ENCODE measurements at regions not wholly inside any gene's neighbourhood (a gene's known extent, or its start where the extent isn't known, plus 50 kb on each side); places are given as distances from the start of the nearest gene placed in this dataset.

DNA sequence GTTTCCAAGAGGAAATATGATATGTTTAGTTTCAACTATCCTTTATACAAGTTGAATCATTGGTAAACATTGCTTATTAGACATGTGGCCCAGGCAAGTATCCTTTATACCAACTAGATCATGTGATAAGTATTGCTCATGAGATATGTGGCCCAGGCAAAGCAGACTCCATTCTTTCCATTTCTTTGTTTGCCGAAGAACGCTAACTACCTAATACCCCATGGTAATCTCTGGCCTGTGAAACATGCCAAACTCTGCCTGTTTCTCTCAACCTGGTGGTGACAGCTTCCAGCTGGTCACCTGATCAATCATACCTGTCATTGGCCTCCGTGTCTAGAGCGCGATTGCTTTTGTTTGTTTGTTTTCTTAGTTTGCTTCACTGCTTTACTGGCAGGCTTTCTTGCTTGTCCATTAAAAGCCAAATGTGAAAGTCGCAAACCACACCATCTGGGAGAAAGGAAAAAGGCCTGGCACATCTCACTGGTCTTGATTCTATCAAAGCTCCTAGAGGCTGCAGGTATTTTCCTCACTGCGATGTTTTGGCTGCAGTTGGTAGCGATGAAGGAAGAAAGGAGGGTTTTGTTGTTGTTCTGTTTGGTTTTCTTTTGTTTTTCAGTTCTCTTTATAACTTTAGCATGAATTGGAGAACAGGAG, 686.2 kb downstream of the KCNJ2 start:
- intact Hi-C loops (cut with micrococcal nuclease), result no loop called here
- H3K36me3 Mint-ChIP-seq (ENCODE audit: low read depth), result no peaks in the 10 kb centered on the region
- H3K27ac Mint-ChIP-seq, result no peak overlapping the region
- H3K27me3 Mint-ChIP-seq, result no peaks in the 10 kb centered on the region
- no peaks in the 10 kb centered on the region for H3K4me1 Mint-ChIP-seq (ENCODE audit: low read depth)
- H3K4me3 Mint-ChIP-seq, result no peak overlapping the region
- H3K9me3 Mint-ChIP-seq, result peaks cover 9% of the 10 kb centered on the region

DNA sequence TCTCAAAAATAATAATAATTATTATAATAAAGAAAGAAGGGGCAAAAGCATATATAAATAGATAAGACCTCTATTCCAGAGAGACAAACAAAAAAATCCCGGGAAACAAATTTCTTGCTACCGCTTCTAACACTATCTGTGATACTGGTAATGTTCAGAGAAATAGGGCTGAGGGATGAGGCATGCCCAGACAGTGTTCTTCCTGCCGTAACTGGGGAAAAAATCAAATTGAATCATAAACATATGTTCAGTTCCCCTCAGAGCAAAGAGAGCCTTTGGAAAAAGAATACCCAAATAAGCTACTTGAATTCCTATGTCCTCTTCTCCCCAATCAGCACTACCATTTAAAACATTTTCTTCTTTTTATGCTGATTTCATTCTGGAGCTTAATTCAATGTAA, 688.0 kb downstream of the KCNJ2 start:
- no peaks in the 10 kb centered on the region for H3K4me1 Mint-ChIP-seq (ENCODE audit: low read depth)
- no peak overlapping the region for H3K4me3 Mint-ChIP-seq
- no peak overlapping the region for H3K27ac Mint-ChIP-seq
- no peaks in the 10 kb centered on the region for H3K36me3 Mint-ChIP-seq (ENCODE audit: low read depth)
- peaks cover 26% of the 10 kb centered on the region for H3K9me3 Mint-ChIP-seq
- intact Hi-C loops (cut with micrococcal nuclease), result no loop called here
- no peaks in the 10 kb centered on the region for H3K27me3 Mint-ChIP-seq

GRCh38 chr17:70859829-70860228, 690.5 kb downstream of the KCNJ2 start:
- Mint-ChIP-seq H3K27ac (no peak overlapping the region), H3K4me1 (ENCODE audit: low read depth) (no peaks in the 10 kb centered on the region), H3K36me3 (ENCODE audit: low read depth) (no peaks in the 10 kb centered on the region), H3K9me3 (peaks cover 49% of the 10 kb centered on the region), H3K27me3 (no peaks in the 10 kb centered on the region), H3K4me3 (no peak overlapping the region)
- intact Hi-C loops (cut with micrococcal nuclease), result no loop called here

DNA sequence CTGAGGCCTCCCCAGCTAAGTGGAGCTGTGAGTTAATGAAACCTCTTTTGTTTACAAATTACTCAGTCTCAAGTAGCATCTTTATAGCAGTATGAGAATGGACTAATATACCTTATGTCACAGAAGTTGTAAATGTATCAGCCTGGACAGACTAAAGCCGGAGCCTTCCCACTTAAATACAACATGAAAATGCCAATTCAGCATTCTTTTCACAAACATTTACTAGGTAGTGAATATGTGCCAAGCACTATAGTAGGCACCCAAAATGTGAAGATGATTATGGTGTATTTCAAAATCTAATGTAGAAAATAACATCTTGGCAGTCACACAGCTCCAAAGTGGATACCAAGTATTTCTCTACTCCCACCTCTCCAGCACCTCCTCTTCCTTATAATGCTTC, 693.0 kb downstream of the KCNJ2 start:
- intact Hi-C loops (cut with micrococcal nuclease), result no loop called here
- H3K27ac Mint-ChIP-seq, result no peak overlapping the region
- no peaks in the 10 kb centered on the region for H3K27me3 Mint-ChIP-seq
- no peaks in the 10 kb centered on the region for H3K4me1 Mint-ChIP-seq (ENCODE audit: low read depth)
- H3K4me3 Mint-ChIP-seq, result no peak overlapping the region
- no peaks in the 10 kb centered on the region for H3K36me3 Mint-ChIP-seq (ENCODE audit: low read depth)
- peaks cover 49% of the 10 kb centered on the region for H3K9me3 Mint-ChIP-seq

DNA sequence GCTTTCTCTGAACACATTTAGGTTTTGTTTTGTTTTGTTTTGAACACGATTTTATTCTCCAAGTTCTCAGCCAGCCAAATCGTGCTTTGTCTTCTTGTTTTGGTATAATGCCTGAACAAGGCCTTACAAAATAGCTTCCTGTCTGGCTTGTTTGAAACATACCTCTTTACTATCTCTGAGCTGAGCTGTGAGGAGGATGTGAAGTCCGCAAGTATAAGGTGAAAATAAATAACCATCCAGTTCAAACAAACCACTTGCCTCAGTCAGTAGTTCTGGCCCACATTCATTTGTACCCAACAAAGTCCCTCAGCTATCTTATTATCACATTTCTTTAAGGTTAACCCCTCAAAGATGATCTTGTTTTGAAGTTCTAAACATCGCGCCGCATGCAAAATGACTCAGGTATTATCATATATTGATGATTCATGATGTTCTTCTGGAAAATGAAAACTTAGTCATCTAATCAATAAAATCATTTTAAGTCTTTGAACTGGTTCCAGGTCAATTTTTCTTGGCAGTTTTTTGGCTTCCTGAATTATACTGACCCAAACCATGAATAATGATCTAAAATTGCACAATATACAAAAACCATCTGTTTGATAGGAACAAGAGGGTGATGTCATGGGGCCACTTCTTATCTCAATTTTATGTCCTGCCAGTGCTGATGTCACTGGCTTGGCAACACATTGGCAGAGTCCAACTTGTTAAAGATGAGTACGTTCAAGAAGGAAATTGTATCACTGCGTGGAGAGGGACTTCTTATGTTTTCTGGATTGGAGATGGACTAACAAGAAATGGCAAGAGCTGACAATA, 694.3 kb downstream of the KCNJ2 start:
- intact Hi-C loops (cut with micrococcal nuclease), result no loop called here
- H3K9me3 Mint-ChIP-seq, result peaks cover 49% of the 10 kb centered on the region
- H3K4me3 Mint-ChIP-seq, result no peak overlapping the region
- no peaks in the 10 kb centered on the region for H3K27me3 Mint-ChIP-seq
- H3K4me1 Mint-ChIP-seq (ENCODE audit: low read depth), result no peaks in the 10 kb centered on the region
- H3K27ac Mint-ChIP-seq, result no peak overlapping the region
- H3K36me3 Mint-ChIP-seq (ENCODE audit: low read depth), result no peaks in the 10 kb centered on the region

DNA sequence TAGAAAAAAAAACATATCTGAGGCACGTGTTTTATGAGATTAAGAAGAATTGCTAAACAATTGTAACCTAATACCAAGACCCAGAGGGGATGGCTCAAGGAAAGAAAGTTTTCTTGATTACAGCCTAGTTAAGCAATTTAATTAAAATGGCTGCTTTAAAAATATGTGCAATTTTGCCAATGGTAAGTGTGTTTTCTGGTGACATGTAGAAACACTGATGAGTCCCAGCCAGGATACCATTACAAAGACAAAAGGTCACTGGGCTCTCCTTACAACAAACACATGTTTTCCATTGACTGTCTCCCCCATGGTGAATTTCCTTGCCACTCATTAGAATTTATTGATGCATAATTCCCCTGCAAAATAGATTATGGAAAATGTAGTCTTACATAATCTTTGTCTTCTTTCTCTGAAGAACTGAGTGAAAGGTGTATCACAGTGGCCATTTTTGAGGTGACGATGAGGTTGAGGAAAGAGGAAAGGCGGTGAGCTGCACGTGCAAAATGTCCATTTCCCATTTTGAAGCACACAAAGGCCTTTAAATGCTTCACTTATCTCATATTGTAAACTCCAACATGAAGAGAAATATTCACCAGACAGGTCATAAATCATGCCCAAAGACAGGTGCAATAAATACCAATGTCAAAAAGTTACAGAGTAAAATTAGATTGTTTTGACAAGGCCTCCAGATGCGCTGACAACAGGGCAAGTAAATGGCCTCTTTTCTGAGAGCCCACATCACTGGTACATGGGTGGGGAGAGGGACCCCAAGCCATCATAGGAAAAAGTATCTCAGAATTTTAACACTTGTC, 696.9 kb downstream of the KCNJ2 start:
- Mint-ChIP-seq H3K27me3 (no peaks in the 10 kb centered on the region), H3K36me3 (ENCODE audit: low read depth) (no peaks in the 10 kb centered on the region), H3K4me3 (no peak overlapping the region), H3K9me3 (peaks cover 33% of the 10 kb centered on the region), H3K27ac (no peak overlapping the region), H3K4me1 (ENCODE audit: low read depth) (no peaks in the 10 kb centered on the region)
- intact Hi-C loops (cut with micrococcal nuclease), result no loop called here

- Mint-ChIP-seq H3K4me3 (no peak overlapping the region), H3K27ac (no peak overlapping the region), H3K9me3 (peaks cover 16% of the 10 kb centered on the region), H3K27me3 (no peaks in the 10 kb centered on the region), H3K4me1 (ENCODE audit: low read depth) (no peaks in the 10 kb centered on the region), H3K36me3 (ENCODE audit: low read depth) (no peaks in the 10 kb centered on the region)
- intact Hi-C loops (cut with micrococcal nuclease), result no loop called here
These were observed 698.8 kb downstream of the KCNJ2 start for GRCh38 chr17:70868149-70868548.

- Mint-ChIP-seq H3K4me1 (ENCODE audit: low read depth) (no peaks in the 10 kb centered on the region), H3K4me3 (no peak overlapping the region), H3K9me3 (peaks cover 3% of the 10 kb centered on the region), H3K27ac (no peak overlapping the region), H3K36me3 (ENCODE audit: low read depth) (no peaks in the 10 kb centered on the region), H3K27me3 (no peaks in the 10 kb centered on the region)
- intact Hi-C loops (cut with micrococcal nuclease), result no loop called here
These were observed 700.2 kb downstream of the KCNJ2 start for GRCh38 chr17:70869402-70870085.

DNA sequence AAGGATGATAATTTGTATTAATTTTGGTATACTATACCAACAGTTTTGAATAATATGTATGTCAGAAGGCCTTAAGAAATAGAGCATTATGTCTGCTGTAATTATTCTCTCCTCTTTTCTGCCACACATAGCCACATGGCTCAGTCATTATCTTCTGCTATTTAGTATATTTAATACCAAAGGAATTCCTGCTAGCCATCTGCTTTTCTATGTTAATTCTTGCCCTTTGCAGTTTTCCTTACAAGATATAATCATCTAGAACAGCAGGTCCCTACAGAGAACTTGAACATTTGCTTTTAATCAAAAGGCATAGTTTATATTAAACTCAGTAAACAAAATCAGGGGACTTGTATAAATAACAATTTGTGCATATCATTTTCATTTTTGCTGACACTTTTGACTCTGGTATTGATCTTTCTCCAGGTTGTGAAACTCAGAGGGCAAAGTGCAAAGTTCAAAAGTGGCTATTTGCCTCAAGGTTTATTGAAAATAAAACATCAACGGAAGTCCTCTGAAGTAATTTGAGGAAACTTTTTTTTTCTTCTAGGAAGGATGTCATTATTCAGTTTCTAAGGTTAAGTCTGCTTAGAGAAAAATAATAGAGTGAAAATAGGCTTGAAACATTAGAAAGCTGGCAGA, 702.0 kb downstream of the KCNJ2 start:
- no peaks in the 10 kb centered on the region for H3K36me3 Mint-ChIP-seq (ENCODE audit: low read depth)
- H3K27me3 Mint-ChIP-seq, result no peaks in the 10 kb centered on the region
- peaks cover 7% of the 10 kb centered on the region for H3K9me3 Mint-ChIP-seq
- H3K27ac Mint-ChIP-seq, result no peak overlapping the region
- intact Hi-C loops (cut with micrococcal nuclease), result no loop called here
- H3K4me1 Mint-ChIP-seq (ENCODE audit: low read depth), result no peaks in the 10 kb centered on the region
- no peak overlapping the region for H3K4me3 Mint-ChIP-seq

DNA sequence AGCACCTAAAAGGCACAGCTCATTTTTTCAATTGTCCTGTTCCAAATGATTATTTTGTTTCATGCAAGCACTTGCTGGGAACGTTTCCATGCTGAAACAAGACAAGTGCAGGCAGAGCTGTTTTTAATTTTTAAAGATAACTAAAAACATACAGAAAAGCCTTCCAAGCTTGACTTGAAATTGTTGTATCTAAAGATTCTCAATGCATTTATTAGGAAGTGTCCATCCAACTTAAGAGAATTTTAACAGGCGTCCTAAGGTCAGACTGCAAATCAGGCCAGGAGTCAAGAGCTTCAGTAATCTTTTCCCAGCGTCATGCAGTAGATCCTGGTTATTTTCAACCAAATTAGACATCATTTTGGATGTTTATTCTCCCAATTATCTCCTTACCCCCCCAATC, 702.8 kb downstream of the KCNJ2 start:
- H3K27me3 Mint-ChIP-seq, result no peaks in the 10 kb centered on the region
- intact Hi-C loops (cut with micrococcal nuclease), result no loop called here
- no peaks in the 10 kb centered on the region for H3K36me3 Mint-ChIP-seq (ENCODE audit: low read depth)
- H3K27ac Mint-ChIP-seq, result no peak overlapping the region
- no peak overlapping the region for H3K4me3 Mint-ChIP-seq
- H3K9me3 Mint-ChIP-seq, result peaks cover 9% of the 10 kb centered on the region
- H3K4me1 Mint-ChIP-seq (ENCODE audit: low read depth), result no peaks in the 10 kb centered on the region

GRCh38 chr17:70875729-70876310, 706.5 kb downstream of the KCNJ2 start:
- intact Hi-C loops (cut with micrococcal nuclease), result no loop called here
- Mint-ChIP-seq H3K27ac (no peak overlapping the region), H3K36me3 (ENCODE audit: low read depth) (no peaks in the 10 kb centered on the region), H3K4me3 (no peak overlapping the region), H3K9me3 (peaks cover 9% of the 10 kb centered on the region), H3K4me1 (ENCODE audit: low read depth) (no peaks in the 10 kb centered on the region), H3K27me3 (no peaks in the 10 kb centered on the region)

DNA sequence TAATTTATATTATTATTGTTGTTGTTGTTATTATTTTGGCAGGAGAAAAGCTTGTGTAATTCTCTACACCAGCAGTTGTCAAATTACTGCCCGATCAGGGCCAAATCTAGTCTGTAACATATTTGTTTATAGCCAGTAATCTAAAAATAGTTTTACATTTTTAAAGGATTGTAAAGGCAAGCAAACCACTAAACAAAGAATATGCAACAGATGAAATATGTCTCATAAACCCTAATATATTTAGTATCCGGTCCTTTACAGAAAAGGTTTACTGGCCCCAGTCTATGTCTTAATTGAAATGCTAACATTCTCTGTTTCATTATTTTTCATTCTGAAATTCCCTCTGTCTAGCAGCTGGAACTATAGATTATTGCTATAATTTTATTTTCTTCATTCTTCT, 709.5 kb downstream of the KCNJ2 start:
- H3K27ac Mint-ChIP-seq, result no peak overlapping the region
- intact Hi-C loops (cut with micrococcal nuclease), result no loop called here
- H3K36me3 Mint-ChIP-seq (ENCODE audit: low read depth), result no peaks in the 10 kb centered on the region
- H3K4me1 Mint-ChIP-seq (ENCODE audit: low read depth), result no peaks in the 10 kb centered on the region
- H3K27me3 Mint-ChIP-seq, result no peaks in the 10 kb centered on the region
- H3K9me3 Mint-ChIP-seq, result peaks cover 27% of the 10 kb centered on the region
- no peak overlapping the region for H3K4me3 Mint-ChIP-seq

DNA sequence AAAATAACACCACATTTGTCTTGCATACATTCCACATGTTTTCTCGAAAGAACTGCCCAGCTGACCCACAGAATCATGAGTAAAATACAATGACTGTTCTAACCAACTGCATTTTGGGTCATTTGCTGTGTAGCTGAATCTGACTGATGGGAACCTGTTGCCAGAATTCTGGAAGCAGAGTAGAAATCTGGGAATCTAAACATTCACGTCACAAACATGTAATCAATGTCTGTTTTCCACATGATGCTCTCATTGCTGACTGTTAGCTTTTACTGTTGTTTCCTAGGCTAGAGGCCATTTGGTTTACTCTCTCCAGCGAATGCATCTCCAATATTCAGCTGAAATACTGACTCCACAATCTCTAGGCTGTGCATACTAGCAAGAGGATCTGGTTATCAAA, 710.1 kb downstream of the KCNJ2 start:
- Mint-ChIP-seq H3K4me3 (no peak overlapping the region), H3K36me3 (ENCODE audit: low read depth) (no peaks in the 10 kb centered on the region), H3K4me1 (ENCODE audit: low read depth) (no peaks in the 10 kb centered on the region), H3K9me3 (peaks cover 30% of the 10 kb centered on the region), H3K27ac (no peak overlapping the region), H3K27me3 (no peaks in the 10 kb centered on the region)
- intact Hi-C loops (cut with micrococcal nuclease), result no loop called here

Measured in dendritic cell treated with granulocyte-macrophage colony-stimulating factor and Interleukin-4, amounts not matched to agents 40 ng/mL and 50 ng/mL, for 4 days (primary cell).